ENCODE measurements at regions not wholly inside any gene's neighbourhood (a gene's known extent, or its start where the extent isn't known, plus 50 kb on each side); places are given as distances from the start of the nearest gene placed in this dataset.
"Not testable (repeated sequence)": the region's sequence is repeated elsewhere in the genome, so short reads cannot be mapped to it uniquely, and the experiment has no call there.

DNA sequence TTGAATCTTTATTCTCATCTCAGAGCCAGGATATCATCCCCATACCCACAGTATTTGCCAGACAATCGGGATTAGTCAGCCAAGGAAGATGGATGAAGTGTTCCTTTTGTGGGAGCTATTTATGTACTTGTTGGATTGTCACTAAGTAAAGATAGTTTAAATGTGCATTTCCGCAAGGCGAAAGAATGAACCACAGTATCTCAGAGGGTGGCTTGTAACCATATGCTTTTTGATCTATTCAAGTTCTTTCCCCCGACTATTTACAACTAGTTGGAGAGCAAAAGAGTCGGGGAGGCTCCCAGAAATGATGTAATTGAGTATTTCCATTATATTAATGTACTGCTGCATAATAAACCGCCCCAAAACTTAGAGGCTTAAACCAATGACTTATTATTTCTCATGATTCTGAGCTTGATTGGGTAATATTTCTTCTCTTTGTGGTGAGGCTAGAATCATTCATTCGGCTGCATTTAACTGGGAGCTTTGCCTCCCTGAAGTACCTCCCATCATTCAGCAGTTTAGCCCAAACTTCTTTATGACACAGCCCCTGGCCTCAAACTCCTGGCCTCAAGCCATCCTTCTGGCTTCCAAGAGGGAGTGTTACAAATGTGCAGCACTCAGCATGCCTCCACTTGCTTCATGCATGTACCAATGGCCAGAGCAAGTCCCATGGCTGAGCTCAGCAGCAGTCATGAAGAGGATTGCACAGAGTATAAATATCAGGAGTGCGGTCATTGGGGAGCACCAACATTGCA is 423.7 kb downstream of the METTL4 start:
- DNase-seq, result no peak

DNA sequence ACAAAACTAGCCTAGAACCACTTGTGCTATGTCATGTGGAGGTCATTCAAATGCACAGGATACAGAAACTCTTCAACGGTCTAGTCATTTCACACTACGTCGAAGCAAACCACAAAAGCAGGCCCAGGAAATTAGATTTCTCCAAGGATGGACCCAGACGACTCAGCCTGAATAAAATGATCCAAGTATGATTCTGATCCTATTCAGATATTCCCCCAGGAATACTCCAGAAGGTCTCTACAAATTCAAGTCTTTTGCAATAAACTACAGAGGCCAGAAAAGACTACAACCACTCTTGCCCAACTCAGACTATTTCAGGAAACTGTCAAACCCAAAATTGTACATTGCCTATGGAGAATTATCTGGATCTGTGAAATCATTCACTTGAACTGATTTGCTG is 422.5 kb downstream of the METTL4 start:
- DNase-seq, result no peak

DNA sequence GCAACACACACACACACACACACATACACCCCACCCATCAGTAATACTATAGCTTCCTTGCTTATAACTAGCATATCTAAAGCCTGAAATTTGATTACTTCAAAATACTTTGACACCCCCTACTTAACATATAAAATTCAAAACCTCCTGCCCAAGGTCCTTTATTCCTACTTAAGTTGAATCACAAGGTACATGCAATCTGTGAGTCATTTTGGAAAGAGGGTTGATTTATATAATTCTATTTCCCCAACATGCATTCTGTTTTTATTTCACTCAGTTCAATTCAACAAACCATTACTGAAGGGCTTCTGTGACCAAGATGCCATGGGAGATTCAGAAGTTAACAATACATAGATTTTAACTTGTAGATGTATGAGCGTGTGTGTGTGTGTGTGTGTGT is 420.7 kb downstream of the METTL4 start:
- DNase-seq, result no peak

DNA sequence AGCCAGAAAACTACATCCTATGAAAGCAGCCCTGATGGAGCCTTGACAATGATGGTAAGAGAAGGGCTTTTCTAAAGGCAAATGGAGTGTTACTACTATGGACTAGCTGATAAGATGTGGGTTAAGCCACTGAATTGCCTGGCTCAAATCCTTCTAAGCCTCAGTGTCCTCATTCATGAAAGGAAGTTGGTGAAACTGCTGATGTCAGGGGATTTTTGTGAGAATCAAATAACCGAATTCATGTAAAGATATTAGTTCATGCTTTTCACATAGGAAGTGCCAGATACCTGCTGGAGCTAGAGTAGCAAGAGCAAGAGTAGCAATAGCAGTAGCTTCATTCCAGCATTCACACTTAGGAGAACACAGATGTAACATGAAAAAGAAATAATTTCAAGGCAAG is 417.0 kb downstream of the METTL4 start:
- DNase-seq, result no peak

DNA sequence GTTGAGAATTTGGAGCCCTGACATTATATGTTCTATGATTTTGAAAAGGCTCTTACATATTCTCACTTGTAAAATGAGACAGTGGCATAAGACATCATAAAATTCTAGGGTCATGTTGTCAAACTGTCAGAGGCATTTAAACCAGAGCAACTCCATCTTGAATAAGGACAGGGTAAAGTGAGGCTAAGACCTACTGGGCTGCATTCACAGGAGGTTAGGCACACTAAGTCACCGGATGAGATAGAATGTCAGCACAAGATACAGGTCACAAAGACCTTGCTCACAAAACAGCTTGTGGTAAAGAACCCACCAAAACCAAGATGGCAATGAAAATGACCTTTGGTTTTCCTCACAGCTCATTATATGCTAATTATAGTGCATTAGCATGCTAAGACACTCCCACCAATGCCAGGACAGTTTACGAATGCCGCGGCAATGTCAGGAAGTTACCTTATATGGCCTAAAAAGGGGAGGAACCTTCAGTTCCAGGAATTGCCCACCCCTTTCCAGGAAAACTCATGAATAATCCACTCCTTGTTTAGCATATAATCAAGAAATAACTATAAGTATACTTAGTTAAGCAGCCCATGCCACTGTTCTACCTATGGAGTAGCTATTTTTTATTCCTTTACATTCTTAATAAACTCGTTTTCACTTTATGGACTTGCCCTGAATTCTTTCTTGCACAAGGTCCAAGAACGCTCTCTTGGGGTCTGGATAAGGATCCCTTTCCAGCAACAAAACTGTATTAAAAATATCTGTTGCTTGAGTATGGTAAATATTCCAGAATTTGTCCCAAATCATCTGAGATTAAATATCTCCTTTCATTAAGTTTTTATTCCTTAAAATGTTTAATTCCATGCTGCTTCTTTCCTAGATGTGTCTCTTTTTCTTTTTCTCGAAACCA is 406.4 kb downstream of the METTL4 start:
- DNase-seq, result no peak

DNA sequence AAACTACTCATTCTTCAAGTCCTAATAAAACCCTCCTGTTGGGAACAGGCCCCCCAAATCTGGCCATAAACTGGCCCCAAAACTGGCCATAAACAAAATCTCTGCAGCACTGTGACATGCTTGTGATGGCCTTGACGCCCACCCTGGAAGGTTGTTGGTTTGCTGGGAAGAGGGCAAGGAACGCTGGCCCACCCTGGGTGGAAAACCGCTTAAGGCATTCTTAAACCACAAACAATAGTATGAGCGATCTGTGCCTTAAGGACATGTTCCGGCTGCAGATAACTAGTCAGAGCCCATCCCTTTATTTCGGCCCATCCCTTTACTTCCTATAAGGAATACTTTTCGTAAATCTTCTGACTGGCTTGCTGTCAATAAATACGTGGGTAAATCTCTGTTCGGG is 404.4 kb downstream of the METTL4 start:
- DNase-seq, result not testable (repeated sequence)

DNA sequence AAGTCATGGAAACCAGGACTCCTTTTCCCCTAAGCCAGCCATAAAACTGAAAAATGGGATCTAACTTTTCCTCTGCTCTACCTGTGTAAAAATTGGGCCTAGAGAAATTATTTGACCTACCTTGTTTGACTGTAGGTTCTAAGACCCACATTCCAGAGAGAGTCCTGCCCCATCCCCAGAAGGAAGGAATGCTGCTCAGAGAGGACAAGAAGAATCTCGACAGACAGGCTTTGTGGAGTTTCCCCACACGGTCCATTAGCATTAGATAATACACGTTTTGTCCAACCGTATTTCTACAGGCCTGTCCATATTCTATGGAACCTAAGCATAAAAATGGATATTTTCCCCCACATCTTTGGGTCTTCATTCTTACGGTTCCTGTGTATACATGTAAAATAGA is 403.3 kb downstream of the METTL4 start:
- DNase-seq, result no peak

DNA sequence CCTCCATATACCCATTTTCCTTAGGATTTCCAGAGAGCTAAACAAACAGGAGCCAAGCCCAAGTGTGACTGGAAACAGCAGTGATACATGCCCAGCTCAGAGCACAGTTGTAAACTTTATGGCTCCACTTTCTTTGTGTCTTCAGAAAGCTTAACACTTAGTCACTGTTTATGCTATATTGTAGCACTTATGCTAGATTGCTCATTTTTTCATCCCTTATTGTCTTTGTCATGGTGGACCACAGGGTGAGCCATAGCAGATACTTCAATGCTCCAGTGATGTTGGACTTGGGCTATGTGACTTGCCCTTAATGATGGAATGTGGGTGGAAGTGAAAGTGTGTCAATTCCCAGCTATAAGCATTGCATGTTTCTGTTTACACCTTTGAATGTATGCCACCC is 401.6 kb downstream of the METTL4 start:
- DNase-seq, result no peak

DNA sequence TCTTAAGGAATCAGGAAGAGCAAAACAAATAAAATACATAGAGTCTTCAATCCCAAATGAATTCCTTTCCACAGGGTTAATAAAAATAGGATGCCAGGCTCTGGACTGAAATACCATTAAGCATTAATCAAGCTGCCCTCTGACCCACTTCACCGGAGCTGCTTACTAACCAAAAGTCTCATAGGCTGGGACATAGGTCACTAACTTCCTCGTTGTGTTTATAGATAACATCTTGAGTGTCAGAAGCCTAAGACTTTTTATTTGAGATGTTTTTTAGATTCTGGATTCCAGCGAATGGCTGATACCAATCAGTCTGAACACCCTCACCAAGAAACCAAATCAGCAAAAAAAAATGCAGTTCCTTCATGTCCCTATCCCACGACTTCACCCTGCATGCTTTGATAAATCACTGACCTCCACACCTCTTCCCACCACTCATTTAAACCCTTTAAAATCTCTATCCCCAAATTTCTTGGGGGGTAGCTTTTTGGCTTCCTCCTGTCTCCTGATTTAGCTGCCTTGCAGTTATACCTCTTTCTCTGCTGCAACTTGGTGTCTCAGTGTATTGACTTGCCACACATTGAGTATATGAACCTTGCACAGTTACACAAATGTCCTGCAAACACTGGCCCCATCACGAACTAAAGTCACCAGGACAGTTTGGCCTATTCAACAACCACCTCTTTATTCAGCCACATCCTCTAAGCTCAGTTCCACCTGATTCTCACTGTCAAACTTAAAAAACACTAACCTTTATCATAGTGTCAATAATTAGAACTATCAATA is 399.3 kb downstream of the METTL4 start:
- no peak for DNase-seq

DNA sequence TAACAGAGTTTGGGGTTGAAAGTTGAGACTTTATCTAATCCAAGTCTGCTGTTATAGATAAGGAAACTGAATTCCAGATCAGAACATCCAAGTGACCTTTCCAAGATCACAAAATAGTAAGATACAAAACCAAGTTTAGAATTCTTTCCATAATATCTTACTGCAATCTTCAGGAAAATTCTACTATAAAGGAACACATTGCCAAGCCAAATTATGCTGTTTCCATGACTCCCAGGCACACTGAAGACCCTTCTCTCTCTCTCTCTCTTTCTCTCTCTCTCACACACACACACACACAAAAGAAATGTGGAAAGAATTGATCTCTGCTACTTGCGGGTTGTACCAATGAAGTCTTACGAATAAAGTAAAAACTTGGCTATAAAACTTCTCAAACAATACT is 398.4 kb downstream of the METTL4 start:
- DNase-seq, result no peak

DNA sequence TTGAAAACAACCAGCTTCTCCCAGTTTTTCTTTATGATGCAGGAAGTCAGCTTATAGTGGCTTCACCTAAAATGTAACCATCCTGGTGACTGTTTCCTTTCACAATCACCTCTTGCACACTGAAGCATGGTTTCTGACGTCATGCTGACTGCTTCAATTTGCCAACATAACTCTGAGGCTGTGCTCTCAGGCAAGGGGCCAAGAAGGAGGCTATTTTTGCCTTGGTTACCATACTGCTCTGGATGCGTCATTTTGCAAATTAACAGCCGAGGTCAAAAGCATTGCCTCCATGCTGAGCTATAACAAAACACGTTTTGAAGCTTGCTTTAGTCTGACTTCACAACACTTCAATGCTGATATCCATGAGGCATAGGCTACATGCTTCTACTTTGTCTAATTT is 397.8 kb downstream of the METTL4 start:
- DNase-seq, result no peak

DNA sequence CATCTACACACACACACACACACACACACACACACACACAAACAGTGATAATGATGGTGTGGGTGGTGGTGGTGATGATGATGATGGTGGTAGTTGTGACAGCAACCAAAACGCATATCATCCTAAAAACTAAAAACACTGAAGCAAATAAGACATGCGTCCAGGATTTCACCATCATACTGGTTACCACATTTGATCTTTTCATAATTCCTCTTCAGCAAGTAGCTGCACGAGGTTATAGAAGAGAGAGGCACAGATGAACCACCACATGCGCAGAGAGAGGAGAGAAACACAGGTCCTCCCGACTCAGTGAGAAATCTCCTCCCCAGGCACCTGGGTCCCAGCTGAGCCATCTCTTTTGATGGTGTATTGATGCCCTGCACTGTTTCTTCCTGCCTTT is 393.3 kb downstream of the METTL4 start:
- DNase-seq, result no peak

DNA sequence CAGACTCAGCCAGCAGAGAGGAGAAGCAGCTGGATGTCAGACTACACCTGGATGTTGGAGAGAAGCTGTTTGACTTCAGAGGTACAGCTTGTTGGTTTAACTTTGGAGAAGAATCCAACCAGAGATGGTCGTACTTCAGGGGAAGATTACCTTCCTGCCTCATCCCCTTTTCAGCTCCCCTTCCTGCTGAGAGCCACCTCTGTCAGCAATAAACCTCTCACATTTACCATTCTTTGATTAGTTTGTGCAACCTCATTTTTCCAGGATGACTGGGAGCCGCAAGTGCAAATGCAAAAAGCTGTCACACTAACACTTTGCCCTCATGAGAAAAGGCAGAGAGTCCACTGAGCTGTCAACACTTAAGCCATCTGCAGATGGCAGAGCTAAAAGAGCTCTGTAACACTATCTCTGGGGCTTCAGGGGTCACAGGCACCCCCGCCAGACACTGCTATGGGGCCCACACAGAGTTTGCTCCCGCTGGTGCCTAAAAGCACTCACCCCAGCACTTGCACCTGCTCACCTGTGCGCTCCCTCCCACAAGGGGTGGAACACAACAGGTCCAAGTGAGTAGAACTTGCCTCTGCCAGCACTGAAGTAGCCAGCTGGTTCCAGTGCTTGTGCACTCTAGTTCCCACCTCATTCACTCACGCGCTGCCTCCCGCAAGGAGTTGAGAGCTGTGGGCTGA is 391.7 kb downstream of the METTL4 start:
- DNase-seq, result no peak

DNA sequence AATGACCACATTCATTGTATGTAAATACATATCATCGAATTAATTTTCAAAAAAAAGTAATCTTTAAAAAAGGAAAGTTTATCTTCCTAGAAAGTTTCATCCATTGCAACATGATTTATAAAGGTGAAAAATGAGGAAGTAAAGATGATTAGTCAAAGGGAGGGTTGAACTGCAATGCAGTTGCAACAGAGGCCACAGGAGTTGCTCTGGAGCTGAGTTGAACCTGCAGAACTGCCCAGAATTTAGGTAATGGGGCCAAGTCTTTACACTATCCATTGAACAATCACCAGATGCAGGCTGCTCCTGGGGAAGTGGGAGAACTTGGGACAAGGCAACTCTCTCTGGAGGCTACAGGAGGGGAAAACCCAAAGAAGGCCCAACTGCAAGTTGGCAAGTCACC is 390.7 kb downstream of the METTL4 start:
- DNase-seq, result no peak

DNA sequence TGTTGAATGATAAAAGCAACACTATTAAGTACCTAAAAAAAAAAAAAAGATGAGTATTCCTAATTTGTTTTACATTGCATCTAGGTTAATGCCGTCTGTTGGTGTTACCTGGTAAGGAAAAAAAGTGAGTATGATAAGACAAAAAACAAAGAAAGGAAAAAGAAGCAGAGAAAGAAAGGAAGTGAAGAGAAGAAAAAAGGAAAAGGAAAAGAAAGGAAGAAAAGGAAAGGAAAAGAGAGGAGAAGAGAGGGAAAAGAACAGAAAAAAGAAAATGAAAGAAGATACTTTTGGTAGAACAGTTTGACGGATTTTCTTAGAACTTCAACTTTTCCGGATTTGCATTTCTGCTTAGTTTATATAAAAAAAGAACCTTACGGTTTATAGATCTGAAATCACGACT is 387.9 kb downstream of the METTL4 start:
- no peak for DNase-seq

DNA sequence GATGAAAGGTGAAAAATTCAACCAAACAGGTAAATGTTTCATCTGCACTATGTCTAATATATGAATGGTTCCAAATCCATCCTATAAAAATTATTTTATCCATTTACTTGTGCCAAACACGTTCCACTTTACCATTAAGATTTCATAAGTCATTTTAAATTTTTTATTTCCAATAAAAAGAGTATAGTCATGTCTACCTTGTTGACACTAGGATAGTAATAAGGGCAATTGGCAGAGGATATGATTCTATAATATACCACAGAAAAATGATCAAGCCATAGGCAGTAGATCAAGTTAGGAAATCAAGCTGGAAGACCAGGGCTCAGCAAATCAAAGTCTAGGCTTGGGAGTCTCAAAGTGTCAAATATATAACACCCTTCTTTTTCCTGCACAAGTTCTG is 384.3 kb downstream of the METTL4 start:
- no peak for DNase-seq

DNA sequence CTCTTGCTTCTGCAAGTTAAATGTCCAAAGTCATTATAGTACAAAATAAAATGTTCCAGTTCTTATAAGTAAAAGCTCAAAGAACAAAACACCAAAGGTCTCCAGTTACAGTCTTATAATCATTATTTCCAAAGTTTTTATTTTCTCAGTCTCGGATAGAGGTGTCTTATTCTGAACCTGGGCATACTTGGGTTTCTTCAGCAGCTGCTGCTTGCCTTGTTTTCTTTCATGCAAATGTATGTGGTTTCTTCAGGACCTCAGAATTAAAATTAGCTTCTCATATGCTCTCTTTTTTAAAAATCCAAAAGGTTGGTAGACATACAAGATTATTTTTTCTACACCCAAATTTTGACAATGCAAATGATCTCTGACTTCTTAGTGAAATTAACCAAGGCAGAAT is 383.0 kb downstream of the METTL4 start:
- DNase-seq, result no peak

DNA sequence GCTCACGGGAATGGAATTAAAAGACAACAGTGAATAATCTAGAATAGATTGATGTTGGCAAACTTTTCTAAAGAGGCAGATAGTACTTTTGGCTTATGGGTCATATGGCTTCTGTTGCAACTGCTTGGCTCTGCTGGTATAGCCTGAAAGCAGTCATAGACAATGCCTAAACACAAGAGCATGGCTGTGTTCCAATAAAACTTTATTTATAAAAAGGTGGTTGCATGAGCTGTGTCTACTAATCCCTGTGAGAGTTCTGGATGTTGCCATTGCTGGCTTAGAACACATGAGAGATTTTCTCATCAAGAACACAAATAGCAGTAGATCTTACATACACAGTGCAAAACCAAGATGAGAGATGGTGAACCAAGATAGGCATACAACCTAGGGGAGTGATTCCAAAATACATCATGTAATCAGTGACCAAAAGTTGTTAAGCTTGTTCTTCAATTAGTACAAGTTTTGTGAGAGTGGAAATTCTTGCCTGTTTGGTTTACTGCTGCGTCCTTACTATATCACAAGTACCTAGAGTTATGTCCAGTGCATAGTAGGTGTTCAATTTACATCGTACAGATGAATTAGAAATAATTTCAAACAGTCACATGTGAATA is 380.0 kb downstream of the METTL4 start:
- no peak for DNase-seq

DNA sequence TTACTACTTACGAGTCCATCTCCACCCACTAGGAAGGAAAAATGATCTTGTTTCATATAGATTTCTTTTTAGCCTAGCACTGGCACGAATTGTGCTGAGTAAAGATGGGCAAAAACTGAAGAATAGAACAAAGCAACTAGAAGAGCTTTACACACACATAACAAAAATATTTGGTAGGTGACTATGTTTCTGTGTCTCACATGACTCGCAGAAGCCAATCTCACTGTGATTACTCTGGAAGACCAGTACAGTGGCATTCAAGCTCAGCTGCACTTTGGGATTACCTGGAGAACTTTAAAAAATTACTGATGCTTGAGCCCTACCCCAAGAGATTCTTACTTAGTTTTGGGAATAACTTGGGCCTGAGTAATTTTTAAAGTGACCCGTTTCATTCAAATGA is 378.7 kb downstream of the METTL4 start:
- DNase-seq, result no peak

DNA sequence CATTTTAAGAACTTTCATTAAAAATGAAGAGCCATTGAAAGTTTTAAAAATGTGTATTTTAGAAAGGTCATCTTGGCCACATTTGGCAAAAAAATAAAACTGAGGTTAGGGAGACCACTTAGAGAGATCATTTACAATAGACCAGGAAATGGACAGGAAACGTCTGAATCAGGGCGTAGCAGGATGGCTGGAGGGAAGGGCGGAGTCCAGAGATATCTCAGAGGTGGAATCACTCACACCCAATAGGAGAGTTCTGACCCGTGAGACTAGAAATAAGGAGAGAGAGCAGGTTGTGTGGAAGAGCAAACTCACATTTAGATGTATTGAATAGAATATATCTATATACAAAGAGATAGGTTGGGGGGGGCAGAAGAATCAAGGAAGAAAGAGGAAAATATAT is 373.4 kb downstream of the METTL4 start:
- DNase-seq, result no peak

DNA sequence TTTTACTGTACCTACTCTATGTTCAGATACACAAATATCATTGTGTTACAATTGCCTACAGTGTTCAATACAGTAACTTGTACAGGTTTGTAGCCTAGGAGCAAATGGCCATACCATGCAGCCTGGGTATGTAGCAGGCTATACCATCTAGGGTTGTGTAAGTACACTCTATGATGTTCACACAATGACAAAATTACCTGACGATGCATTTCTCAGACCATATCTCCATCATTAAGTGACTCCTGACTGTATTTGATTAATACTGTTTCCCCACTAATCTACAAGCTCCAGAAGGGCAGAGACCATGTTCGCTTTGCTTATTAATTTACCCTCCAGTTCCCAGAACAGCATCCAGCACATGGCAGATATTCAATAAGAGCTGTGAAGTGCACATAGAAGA is 372.2 kb downstream of the METTL4 start:
- DNase-seq, result no peak

DNA sequence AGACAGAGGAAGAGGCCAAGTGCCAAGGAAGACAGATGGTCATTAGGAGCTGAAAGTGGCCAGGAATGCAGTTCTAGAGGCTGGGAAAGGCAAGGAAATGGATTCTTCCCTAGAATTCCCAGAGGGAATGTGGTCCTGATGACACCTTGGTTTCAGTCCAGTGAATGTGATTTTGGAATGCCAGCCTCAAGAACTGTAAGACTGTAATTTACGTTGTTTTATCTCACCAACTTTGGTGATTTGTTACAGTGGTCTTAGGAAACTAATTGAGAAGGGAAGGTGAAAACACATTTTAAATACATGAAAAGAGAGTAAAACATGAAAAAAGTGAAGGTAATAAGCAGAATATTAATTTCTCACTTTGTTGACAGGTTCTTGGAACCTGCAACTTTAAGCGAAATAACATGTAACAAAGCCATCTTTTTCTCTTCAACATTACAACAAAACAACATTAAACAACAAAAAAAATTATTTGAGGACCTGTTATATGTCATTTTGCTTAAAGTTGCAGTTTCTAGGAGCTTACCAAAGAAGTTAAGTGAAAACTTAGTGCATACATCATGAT is 370.2 kb downstream of the METTL4 start:
- no peak for DNase-seq
